ENCODE measurements at regions not wholly inside any gene's neighbourhood (a gene's known extent, or its start where the extent isn't known, plus 50 kb on each side); places are given as distances from the start of the nearest gene placed in this dataset.

GRCh38 chr2:30341500-30342267 lies 105.4 kb upstream of the LCLAT1 start:
- DNase-seq = no peak

- no peak for DNase-seq
Measured at GRCh38 chr2:30346471-30347169, 100.4 kb upstream of the LCLAT1 start.

GRCh38 chr2:30348825-30349224 lies 98.2 kb upstream of the LCLAT1 start:
- DNase-seq = no peak

GRCh38 chr2:30349691-30350090 lies 97.4 kb upstream of the LCLAT1 start:
- no peak for DNase-seq

- no peak for DNase-seq
Measured at GRCh38 chr2:30351116-30351515, 95.9 kb upstream of the LCLAT1 start.

GRCh38 chr2:30351949-30352348 lies 95.1 kb upstream of the LCLAT1 start:
- no peak for DNase-seq

GRCh38 chr2:30354150-30354549 lies 92.9 kb upstream of the LCLAT1 start:
- DNase-seq = no peak

GRCh38 chr2:30354621-30355020 lies 92.4 kb upstream of the LCLAT1 start:
- no peak for DNase-seq

- no peak for DNase-seq
Measured at GRCh38 chr2:30355306-30355705, 91.7 kb upstream of the LCLAT1 start.

- no peak for DNase-seq
Measured at GRCh38 chr2:30356071-30356470, 91.0 kb upstream of the LCLAT1 start.

- no peak for DNase-seq
Measured at GRCh38 chr2:30356776-30357175, 90.3 kb upstream of the LCLAT1 start.

GRCh38 chr2:30358351-30358750 lies 88.7 kb upstream of the LCLAT1 start:
- no peak for DNase-seq

- no peak for DNase-seq
Measured at GRCh38 chr2:30358842-30359241, 88.2 kb upstream of the LCLAT1 start.

- no peak for DNase-seq
Measured at GRCh38 chr2:30359644-30360167, 87.3 kb upstream of the LCLAT1 start.

- no peak for DNase-seq
Measured at GRCh38 chr2:30361751-30362394, 85.2 kb upstream of the LCLAT1 start.

GRCh38 chr2:30362468-30363081 lies 84.5 kb upstream of the LCLAT1 start:
- no peak for DNase-seq

- DNase-seq = no peak
Measured at GRCh38 chr2:30363406-30363805, 83.6 kb upstream of the LCLAT1 start.

- no peak for DNase-seq
Measured at GRCh38 chr2:30365201-30365600, 81.8 kb upstream of the LCLAT1 start.

GRCh38 chr2:30366199-30366691 lies 80.8 kb upstream of the LCLAT1 start:
- DNase-seq = no peak

- no peak for DNase-seq
Measured at GRCh38 chr2:30367232-30368070, 79.6 kb upstream of the LCLAT1 start.

- DNase-seq = no peak
Measured at GRCh38 chr2:30368258-30368657, 78.8 kb upstream of the LCLAT1 start.

GRCh38 chr2:30371028-30371689 lies 75.9 kb upstream of the LCLAT1 start:
- no peak for DNase-seq

Data from COR-L47 (cell line).